Lower leg skin (tissue), 4 donors: ENCODE measurements at regions not wholly inside any gene's neighbourhood (a gene's known extent, or its start where the extent isn't known, plus 50 kb on each side); places are given as distances from the start of the nearest gene placed in this dataset.

Experiments used
- DNase-seq, 2 donors: peaks; one replicate each; pipeline ENCODE4 v3.0.0-alpha.2; 2019; ENCODE audit warnings: low spot score in 2 of 2
- H3K4me3 ChIP-seq: fragments of 200-600 bp; sonication (generic); 2 replicates; pipeline ENCODE4 v1.5.1; 2017; ENCODE audit warnings: mild to moderate bottlenecking, low read depth; ENCODE audit not compliant: poor library complexity, severe bottlenecking
- POLR2A ChIP-seq, 2 donors: fragments of 450-650 bp; IDR thresholded peaks; one replicate each; pipeline ENCODE4 v1.6.1; 2016 to 2017; ENCODE audit warnings: antibody characterized with exemption in 2 of 2, mild to moderate bottlenecking in 1 of 2, moderate library complexity in 1 of 2
- WGBS, 2 donors: methylation state at CpG; one replicate each; pipeline ENCODE4 v1.1.5; 2018; 5-methylcytosine and 5-hydroxymethylcytosine counted together
- intact Hi-C: fragments of 100-400 bp; cut with DNase I; formaldehyde crosslinking; loops from one replicate; pipeline ENCODE4 v1.15.0; 2023; ENCODE audit warnings: low total_unique reads
- TF ChIP-seq, protein P1 (sequence below), 3 donors: fragments of 450-650 bp; IDR thresholded peaks; one replicate each; pipeline ENCODE4 v1.5.1; 2016; ENCODE audit warnings: antibody characterized with exemption in 3 of 3, mild to moderate bottlenecking in 3 of 3, moderate library complexity in 2 of 3

GRCh38 chr5:74457876-74458275 lies 182.7 kb downstream of the ENC1 start:
- TF ChIP-seq POLR2A (IDR thresholded peaks at IDR 0.05): no peak
- TF ChIP-seq, protein P1, sequence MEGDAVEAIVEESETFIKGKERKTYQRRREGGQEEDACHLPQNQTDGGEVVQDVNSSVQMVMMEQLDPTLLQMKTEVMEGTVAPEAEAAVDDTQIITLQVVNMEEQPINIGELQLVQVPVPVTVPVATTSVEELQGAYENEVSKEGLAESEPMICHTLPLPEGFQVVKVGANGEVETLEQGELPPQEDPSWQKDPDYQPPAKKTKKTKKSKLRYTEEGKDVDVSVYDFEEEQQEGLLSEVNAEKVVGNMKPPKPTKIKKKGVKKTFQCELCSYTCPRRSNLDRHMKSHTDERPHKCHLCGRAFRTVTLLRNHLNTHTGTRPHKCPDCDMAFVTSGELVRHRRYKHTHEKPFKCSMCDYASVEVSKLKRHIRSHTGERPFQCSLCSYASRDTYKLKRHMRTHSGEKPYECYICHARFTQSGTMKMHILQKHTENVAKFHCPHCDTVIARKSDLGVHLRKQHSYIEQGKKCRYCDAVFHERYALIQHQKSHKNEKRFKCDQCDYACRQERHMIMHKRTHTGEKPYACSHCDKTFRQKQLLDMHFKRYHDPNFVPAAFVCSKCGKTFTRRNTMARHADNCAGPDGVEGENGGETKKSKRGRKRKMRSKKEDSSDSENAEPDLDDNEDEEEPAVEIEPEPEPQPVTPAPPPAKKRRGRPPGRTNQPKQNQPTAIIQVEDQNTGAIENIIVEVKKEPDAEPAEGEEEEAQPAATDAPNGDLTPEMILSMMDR (IDR thresholded peaks at IDR 0.05): no peak
- H3K4me3 ChIP-seq: no peak overlapping the region
- DNase-seq: no peak
- intact Hi-C loops: no loop called here

DNA sequence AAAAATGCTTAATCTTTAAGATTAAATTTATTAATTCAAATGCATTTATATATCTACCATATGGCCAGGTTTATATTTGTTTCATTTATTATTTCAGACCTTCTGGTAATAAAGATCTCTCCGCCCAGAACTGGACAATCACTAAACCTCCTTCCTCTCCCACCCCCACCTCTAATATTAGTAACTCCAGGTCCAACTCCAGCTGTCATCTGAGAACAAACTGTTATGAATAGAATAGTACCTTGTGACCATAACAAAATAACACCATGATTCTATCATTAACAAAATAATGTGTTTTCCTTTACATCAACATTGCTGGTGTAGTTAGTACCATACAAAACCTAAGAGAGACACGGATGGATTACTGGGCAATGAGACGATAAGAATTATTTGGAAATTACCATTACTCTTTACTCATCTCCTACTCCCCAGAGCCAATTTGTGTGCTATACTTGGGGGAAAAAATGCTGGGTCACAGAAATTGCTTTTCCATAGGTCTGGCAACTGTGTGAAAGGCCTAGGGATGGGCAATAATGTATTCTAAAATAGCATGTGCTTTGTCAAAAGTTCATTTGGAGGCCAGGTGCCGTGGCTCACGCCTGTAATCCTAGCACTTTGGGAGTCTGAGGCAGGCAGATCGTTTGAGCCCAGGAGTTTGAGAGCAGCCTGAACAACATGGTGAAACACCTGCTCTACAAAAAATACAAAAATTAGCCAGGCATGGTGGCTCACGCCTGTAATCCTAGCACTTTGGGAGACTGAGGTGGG lies 186.1 kb downstream of the ENC1 start:
- H3K4me3 ChIP-seq: no peak overlapping the region
- 90 to 93% methylated on average over 7 of the region's 7 CpGs for WGBS, 2 donors
- no peak for DNase-seq
- intact Hi-C loops: no loop called here
- TF ChIP-seq, protein P1 (IDR thresholded peaks at IDR 0.05): no peak
- no peak for TF ChIP-seq POLR2A (IDR thresholded peaks at IDR 0.05)

DNA sequence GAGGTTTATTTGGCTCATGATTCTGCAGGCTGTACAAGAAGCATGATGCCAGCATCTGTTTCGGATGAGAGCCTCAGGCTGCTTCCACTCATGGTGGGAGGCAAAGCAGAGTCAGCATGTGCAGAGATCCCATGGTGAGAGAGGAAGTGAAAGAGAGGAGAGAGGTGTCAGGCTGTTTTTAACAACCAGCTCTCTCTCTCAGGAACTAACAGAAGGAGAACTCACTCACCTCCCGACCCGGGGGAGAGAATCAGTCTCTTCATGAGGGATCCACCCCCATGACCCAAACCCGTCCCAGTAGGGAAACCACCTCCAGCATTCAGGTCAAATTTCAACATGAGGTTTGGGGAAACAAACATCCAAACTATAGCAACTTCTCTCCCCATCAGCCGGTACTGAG lies 187.7 kb downstream of the ENC1 start:
- DNase-seq: no peak
- WGBS, 2 donors: 80 to 83% methylated on average over 5 of the region's 5 CpGs
- TF ChIP-seq POLR2A (IDR thresholded peaks at IDR 0.05): no peak
- TF ChIP-seq, protein P1 (IDR thresholded peaks at IDR 0.05): no peak
- intact Hi-C loops: no loop called here
- H3K4me3 ChIP-seq: no peak overlapping the region

DNA sequence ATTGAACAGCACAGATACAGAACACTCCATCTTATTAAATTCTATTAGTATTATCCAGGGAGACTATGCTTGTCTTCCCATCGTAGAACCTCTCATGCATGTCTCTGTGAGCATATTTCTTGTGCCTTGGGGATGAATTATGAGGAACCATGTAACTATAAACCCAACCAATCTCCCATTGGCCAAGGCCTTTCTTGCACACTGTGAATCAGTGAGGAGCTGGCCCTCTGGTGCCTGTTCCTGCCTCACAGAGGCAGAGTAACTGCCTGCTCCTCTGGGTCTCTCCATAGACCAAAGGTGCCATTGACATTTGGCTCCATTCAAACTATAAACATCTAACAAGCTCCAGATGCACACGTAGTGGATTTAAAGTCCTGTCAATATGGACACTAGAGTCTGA lies 190.4 kb downstream of the ENC1 start:
- intact Hi-C loops: no loop called here
- H3K4me3 ChIP-seq: no peak overlapping the region
- DNase-seq: no peak
- TF ChIP-seq, protein P1 (IDR thresholded peaks at IDR 0.05): no peak
- TF ChIP-seq POLR2A (IDR thresholded peaks at IDR 0.05): no peak
- WGBS, 2 donors: 70 to 81% methylated on average over 2 of the region's 2 CpGs

DNA sequence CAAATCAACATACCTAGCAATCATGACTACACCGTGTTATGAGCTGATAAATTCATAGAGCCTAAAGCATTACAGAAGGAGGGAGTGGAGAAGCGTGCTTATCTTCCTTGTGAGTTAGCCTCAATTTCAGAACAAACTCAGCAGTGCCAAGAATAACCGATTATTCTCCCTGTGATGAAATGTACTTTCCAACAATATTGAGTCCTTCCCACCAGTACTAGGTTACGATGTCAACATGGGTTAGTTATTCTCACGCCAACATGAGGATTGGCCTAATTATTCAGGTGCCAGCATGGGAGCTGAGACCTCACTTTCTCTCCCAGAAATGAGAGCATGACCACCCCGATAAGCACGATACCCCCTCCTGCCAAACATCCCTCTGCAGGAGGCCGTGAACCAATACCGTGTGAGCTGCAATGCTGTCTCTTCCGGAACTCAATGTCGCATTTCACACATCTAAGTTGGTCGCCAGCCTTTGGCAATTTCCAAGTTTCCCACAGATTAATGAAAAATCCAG lies 193.7 kb downstream of the ENC1 start:
- DNase-seq: no peak
- WGBS, 2 donors: 57 to 65% methylated on average over 12 of the region's 12 CpGs
- TF ChIP-seq, protein P1 (IDR thresholded peaks at IDR 0.05): no peak
- TF ChIP-seq POLR2A (IDR thresholded peaks at IDR 0.05): no peak
- no peak overlapping the region for H3K4me3 ChIP-seq
- intact Hi-C loops: no loop called here

DNA sequence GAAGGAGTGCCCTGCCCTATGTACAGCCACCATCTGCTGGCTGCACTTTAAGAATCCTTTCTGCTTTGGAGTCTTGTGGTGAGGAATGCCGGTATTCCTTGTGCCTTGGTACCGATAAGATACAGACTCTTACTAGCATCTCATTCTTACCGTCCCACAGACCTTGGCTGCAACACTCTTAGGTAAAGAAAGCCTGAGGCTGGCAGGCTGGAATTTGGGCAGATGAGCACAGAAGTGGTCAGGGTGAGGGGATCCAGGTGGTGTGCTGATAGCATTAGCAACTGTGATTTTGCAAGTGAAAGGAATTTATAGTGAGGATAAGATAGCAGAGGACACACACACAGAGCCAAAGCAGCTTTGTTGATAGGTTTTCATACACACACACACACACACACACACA lies 198.1 kb downstream of the ENC1 start:
- TF ChIP-seq POLR2A (IDR thresholded peaks at IDR 0.05): no peak
- TF ChIP-seq, protein P1 (IDR thresholded peaks at IDR 0.05): no peak
- no peak overlapping the region for H3K4me3 ChIP-seq
- DNase-seq: no peak
- 58 to 62% methylated on average over 3 of the region's 3 CpGs for WGBS, 2 donors
- intact Hi-C loops: no loop called here
